Activated CD8-positive, alpha-beta memory T cell treated with anti-CD3 and anti-CD28 coated beads for 36 hours (primary cell): ENCODE measurements at regions not wholly inside any gene's neighbourhood (a gene's known extent, or its start where the extent isn't known, plus 50 kb on each side); places are given as distances from the start of the nearest gene placed in this dataset.

Source experiments
- CTCF ChIA-PET: fragments of 350-600 bp; sonication (Branson Sonifier 250); formaldehyde crosslinking; loops from one replicate; lab custom pipeline; 2021; ENCODE audit warnings: antibody characterized with exemption; lab: Charles Lee
- POLR2A ChIA-PET: fragments of 350-600 bp; sonication (Branson Sonifier 250); formaldehyde crosslinking; loops from one replicate; lab custom pipeline; 2021; ENCODE audit warnings: antibody characterized with exemption; lab: Charles Lee

DNA sequence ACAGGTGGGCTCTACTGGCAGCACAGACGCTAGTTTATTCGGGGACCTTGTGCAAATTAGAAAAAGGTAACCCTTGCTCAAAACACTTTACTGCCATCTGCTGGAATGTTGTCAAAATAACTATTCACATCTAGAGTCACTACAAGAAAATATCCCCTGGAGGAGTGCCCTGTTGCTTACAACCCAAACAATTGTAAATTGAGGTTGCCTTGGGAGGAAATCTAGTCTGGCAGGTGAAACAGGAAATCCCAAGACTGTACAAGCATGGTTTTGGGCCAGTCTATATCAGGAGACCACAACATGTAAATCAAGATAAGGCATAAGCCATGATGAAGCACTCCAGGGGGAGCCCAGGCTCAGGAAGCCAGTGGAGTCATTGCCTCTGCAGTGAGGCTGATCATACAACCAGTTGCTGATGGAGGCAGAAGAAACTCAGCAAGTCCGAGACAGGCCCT is 136.8 kb upstream of the ACP3 start:
- CTCF ChIA-PET, result no interaction called here
- POLR2A ChIA-PET, result no interaction called here

- CTCF ChIA-PET, result interaction anchor here (0.7 to 1.1 kb wide), 2 partner anchors 28 to 1151 kb away, joined by 3 read pairs; no protein-coding TSS in a partner anchor
- POLR2A ChIA-PET, result no interaction called here
These were observed 133.4 kb upstream of the ACP3 start for GRCh38 chr3:132183811-132184210.

DNA sequence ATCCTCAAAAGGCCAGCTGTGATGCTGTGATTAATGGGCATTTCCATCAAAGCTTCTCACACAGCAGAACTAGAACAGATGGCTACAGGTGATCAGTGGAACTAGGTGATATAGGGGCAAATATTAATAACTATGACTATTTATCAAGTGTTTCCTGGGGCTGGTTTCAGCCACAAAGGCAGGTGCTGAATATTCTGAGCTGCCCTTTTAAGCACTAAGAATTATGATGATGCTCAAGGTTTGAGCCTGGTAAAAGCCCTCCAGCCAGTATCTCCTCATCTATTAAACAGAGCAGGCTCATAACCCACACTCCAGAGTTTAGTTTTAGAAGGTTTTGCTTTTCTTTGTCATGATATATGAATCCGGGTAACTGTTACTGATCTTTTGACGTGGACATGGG is 129.5 kb upstream of the ACP3 start:
- CTCF ChIA-PET, result no interaction called here
- POLR2A ChIA-PET, result no interaction called here

GRCh38 chr3:132189601-132190000 is 127.6 kb upstream of the ACP3 start:
- POLR2A ChIA-PET, result no interaction called here
- CTCF ChIA-PET, result no interaction called here

GRCh38 chr3:132196113-132196512 is 121.1 kb upstream of the ACP3 start:
- ChIA-PET POLR2A (no interaction called here), CTCF (no interaction called here)

GRCh38 chr3:132198516-132198915 is 118.7 kb upstream of the ACP3 start:
- ChIA-PET POLR2A (no interaction called here), CTCF (no interaction called here)

DNA sequence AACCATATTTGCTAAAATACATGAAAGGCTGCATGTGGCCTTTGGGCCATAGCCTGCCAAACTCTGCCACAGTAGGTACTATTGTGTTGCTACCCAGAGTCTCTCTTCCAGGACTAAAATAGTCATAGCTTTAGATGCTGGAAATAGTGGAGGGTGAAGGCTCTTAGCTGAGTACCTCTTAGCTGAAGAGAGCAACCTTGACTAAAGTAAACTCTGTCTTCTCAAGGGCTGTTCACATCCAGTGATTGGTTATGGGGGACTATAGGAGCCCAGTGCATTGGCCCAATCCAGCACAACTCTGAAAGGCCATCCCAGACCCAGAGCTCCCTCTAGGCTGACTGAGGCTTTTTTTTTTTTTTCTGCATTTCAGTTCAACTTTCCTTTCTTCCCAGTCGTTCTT is 117.8 kb upstream of the ACP3 start:
- CTCF ChIA-PET, result no interaction called here

DNA sequence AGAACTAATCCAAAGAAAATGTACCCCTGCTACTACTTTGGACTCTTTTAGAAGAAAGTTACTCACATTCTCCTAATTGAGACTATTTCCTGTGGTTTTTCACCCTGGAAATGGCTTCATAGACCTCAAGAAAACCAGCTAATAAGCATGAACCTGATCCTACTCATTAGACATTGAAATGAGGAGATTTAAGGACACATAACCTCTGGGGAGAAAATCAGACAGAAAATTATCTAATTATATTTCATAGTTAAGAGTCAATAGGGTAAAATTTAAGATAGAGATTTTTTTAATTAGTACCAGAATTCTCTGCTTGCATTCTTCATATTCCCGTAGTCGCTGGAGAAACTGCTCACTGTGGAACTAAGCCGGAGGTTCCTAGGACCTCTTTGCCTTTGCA is 114.6 kb upstream of the ACP3 start:
- CTCF ChIA-PET, result no interaction called here
- POLR2A ChIA-PET, result no interaction called here

More for the DNA sequence above, 117.8 kb upstream of the ACP3 start:
- POLR2A ChIA-PET, result no interaction called here

DNA sequence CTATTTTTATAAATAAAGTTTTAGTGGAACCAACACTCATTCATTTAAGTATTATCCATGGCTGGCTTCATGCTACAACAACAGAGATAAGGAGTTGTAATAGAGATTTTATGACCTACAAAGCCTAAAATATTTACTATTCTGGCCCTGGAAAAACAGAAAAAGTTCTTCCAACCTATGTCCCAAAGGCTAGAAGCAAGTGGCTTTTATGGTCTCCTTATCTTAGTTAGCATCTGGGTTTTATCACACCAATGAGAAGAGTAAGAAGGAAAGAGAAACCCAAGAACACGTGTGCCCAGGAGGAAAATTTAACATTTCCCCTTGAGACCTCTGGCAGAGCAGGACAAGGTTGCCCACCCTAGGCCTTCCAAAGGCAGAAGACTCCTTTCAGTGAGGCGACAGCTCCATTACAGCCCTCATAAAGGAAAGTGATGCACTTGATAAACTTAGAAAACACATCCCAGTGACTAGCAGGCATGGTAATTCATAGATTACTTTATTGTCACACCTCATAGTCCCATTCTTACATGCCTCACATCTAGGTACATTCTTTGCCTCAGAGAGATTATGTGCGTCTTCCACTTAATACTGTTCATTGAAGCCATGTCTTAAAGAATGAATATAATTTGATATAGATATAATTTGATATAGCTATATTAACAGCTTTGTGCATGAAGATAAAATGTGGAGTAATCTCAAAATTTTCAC is 113.2 kb upstream of the ACP3 start:
- ChIA-PET CTCF (no interaction called here), POLR2A (no interaction called here)

- ChIA-PET POLR2A (no interaction called here), CTCF (no interaction called here)
These were observed 111.6 kb upstream of the ACP3 start for GRCh38 chr3:132205609-132206008.

GRCh38 chr3:132209855-132210254 is 107.4 kb upstream of the ACP3 start:
- CTCF ChIA-PET, result no interaction called here

GRCh38 chr3:132210476-132211346 is 106.5 kb upstream of the ACP3 start:
- CTCF ChIA-PET, result no interaction called here
- POLR2A ChIA-PET, result no interaction called here

More at GRCh38 chr3:132209855-132210254, 107.4 kb upstream of the ACP3 start:
- POLR2A ChIA-PET, result no interaction called here

DNA sequence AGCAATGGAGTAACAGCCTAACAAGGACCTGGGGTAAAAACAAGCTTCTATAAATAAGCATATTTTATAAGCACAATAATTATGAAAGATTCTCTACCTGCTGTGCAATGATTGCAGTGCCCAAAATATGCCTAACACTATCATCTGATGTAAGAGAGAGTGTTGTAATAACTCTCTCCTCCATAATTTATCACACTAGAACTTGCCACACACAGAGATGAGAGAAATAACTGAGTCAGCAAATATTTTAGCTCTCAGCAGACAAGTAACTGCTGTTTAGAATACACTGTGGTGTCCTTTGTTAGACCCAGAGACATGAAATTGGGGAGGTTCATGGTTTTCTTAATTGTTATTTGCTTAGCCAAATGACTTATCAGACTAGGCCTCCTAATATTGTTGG is 105.3 kb upstream of the ACP3 start:
- POLR2A ChIA-PET, result no interaction called here
- CTCF ChIA-PET, result interaction anchor here (0.6 kb wide), 1 partner anchor 28 kb away, joined by 3 read pairs; no protein-coding TSS in a partner anchor

- CTCF ChIA-PET, result no interaction called here
- POLR2A ChIA-PET, result no interaction called here
These were observed 98.1 kb upstream of the ACP3 start for GRCh38 chr3:132218817-132219755.

DNA sequence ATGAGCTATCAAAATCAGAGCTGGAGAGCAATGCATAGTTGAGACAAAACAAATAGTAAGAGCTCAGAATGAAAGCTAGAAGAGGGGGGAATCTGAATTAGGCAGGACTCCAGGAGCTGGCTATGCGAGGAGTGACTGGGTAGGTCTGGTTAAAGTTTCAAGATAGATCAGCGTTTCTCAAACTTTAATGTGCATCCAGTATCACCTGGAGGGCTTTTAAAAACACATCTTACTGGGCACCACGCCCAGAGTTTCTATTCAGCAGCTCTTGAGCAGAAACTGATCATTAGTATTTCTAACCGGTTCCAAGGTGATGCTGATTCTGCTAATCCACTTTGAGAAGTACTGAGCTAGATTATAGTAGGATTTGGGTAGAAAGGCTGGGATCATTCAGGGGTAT is 96.2 kb upstream of the ACP3 start:
- POLR2A ChIA-PET, result no interaction called here
- CTCF ChIA-PET, result no interaction called here

DNA sequence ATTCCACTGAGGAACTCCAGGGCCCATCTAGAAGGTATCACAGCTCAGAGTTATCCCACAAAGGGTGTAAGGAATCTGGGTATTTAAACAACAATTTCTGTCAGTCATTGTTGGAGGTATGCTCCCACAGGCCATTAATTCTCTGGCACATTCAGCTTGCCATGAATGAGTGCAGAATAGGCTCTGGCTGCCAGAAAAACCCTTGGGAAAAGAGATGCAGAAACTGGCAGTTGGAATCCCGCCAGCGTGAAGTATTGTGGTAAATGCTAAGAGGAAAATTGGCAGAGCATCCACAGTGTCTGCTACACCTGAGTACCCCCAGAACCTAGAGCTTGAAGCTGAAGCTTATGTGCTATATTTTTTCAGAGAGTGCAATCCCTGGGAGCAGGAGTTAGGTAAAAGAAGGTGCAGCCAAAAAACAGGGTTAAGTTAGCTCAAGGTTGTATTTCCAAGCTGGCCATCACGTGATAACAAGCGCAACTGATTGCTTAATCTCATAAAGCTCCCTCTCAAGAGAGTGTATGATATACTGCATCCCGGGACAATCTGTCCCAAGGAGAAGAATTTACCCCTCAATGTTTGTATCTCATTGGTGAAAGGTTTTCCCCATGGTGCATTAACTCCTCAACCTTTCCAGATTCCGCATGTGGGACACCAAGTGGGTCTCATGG is 94.2 kb upstream of the ACP3 start:
- ChIA-PET POLR2A (no interaction called here), CTCF (interaction anchor here (0.7 kb wide), 1 partner anchor 571 kb away, joined by 4 read pairs; no protein-coding TSS in a partner anchor)

- ChIA-PET CTCF (no interaction called here), POLR2A (no interaction called here)
These were observed 91.5 kb upstream of the ACP3 start for GRCh38 chr3:132225664-132226063.

DNA sequence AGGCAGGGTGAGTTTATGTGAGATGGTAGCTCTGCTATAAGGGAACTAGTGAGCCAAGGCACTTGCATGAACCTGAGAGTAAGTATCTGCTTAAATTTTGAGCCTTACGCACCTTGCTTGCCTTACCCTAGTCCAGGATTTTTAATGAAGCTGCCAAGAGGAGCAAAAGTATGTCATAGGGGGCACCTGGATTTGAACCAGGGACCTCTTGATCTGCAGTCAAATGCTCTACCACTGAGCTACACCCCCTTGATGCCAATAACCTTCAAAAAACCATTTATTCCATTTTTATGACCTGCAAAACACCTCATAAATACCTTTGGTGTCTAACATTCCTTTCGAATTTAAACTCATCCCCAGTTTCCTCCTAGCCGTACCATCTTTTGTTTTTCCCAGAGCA is 88.3 kb upstream of the ACP3 start:
- CTCF ChIA-PET, result no interaction called here
- POLR2A ChIA-PET, result no interaction called here

DNA sequence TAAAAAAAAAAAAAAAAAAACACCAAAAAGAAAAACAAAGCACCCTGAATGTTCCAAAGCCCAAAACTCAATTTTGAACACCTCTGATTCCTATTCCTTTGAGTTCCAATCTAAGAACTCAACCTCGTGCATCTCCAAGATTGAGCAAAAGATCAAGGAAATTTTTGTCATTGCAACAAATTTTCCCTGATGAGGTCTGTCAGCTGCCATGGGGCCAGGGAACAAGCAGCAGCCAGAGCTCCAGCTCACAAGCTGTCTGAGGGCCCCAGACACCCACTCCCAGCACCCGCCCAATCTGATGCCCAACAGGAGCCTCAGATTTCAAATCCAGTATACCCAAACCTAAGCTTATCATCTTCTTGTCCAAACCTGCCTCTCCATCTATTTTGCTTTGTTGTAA is 87.6 kb upstream of the ACP3 start:
- ChIA-PET CTCF (no interaction called here), POLR2A (no interaction called here)
